Upper lobe of right lung (tissue), 1 donor: ENCODE measurements at regions not wholly inside any gene's neighbourhood (a gene's known extent, or its start where the extent isn't known, plus 50 kb on each side); places are given as distances from the start of the nearest gene placed in this dataset.
"Not testable (repeated sequence)": the region's sequence is repeated elsewhere in the genome, so short reads cannot be mapped to it uniquely, and the experiment has no call there.

Source experiments
- ATAC-seq: fragments of 200-7000 bp; cut with Tn5 transposase; one replicate; pipeline ENCODE4 v1.9.1; 2020; ENCODE audit warnings: mild to moderate bottlenecking, moderate library complexity
- DNase-seq: peaks from one replicate; pipeline ENCODE4 v3.0.0-alpha.2; 2020
- H3K27ac ChIP-seq: fragments of 200-600 bp; one replicate; pipeline ENCODE4 v1.8.0; 2022
- H3K27me3 ChIP-seq: fragments of 200-600 bp; one replicate; pipeline ENCODE4 v1.8.0; 2022; ENCODE audit warnings: mild to moderate bottlenecking
- H3K36me3 ChIP-seq: fragments of 200-600 bp; one replicate; pipeline ENCODE4 v1.8.0; 2022
- H3K4me1 ChIP-seq: fragments of 200-600 bp; one replicate; pipeline ENCODE4 v1.8.0; 2022
- H3K4me3 ChIP-seq: fragments of 200-600 bp; one replicate; pipeline ENCODE4 v1.8.0; 2022; ENCODE audit warnings: mild to moderate bottlenecking
- H3K9me3 ChIP-seq: fragments of 200-600 bp; one replicate; pipeline ENCODE4 v1.8.0; 2022
- CTCF ChIP-seq: fragments of 200-600 bp; IDR thresholded peaks from one replicate; pipeline ENCODE4 v1.8.0; 2022; ENCODE audit warnings: antibody characterized with exemption
- intact Hi-C: fragments of 100-400 bp; cut with DNase I; formaldehyde crosslinking; loops from one replicate; pipeline ENCODE4 v1.11.0; 2022
- donor health status: DM: no; HTN: yes; CAD: no; lungs with severe emphysema.

GRCh38 chr3:32632533-32633265 is 52.3 kb upstream of the CNOT10 start:
- H3K4me3 ChIP-seq: no peak overlapping the region
- no peaks in the 10 kb centered on the region for H3K27me3 ChIP-seq
- ATAC-seq (no peak), DNase-seq (no peak)
- no peaks in the 10 kb centered on the region for H3K9me3 ChIP-seq
- intact Hi-C loops: no loop called here
- H3K27ac ChIP-seq: peak overlapping the region; percentile 34
- H3K4me1 ChIP-seq: no peaks in the 10 kb centered on the region
- no peak for TF ChIP-seq CTCF
- no peaks in the 10 kb centered on the region for H3K36me3 ChIP-seq

- intact Hi-C loops: no loop called here
- ATAC-seq (peak; percentile 67), DNase-seq (no peak)
- TF ChIP-seq CTCF: no peak
- no peaks in the 10 kb centered on the region for H3K9me3 ChIP-seq
- H3K27ac ChIP-seq: no peak overlapping the region
- H3K27me3 ChIP-seq: no peaks in the 10 kb centered on the region
- no peak overlapping the region for H3K4me3 ChIP-seq
- no peaks in the 10 kb centered on the region for H3K4me1 ChIP-seq
- no peaks in the 10 kb centered on the region for H3K36me3 ChIP-seq
These were observed 54.7 kb upstream of the CNOT10 start for GRCh38 chr3:32630266-32630665.

GRCh38 chr3:32626631-32627030 is 56.0 kb upstream of the DYNC1LI1 start:
- Histone ChIP-seq H3K27me3 (no peaks in the 10 kb centered on the region), H3K4me3 (no peak overlapping the region), H3K9me3 (no peaks in the 10 kb centered on the region), H3K27ac (no peak overlapping the region), H3K36me3 (no peaks in the 10 kb centered on the region), H3K4me1 (no peaks in the 10 kb centered on the region)
- DNase-seq (no peak), ATAC-seq (no peak)
- intact Hi-C loops: no loop called here
- no peak for TF ChIP-seq CTCF

- ATAC-seq, H3K4me1 ChIP-seq, DNase-seq, intact Hi-C loops, H3K4me3 ChIP-seq, H3K36me3 ChIP-seq, H3K27ac ChIP-seq, H3K9me3 ChIP-seq, H3K27me3 ChIP-seq: not testable (repeated sequence)
These were observed 55.0 kb upstream of the DYNC1LI1 start for GRCh38 chr3:32625543-32626176.

GRCh38 chr3:32623532-32623931 is 52.9 kb upstream of the DYNC1LI1 start:
- intact Hi-C loops: no loop called here
- Histone ChIP-seq H3K27ac (no peak overlapping the region), H3K27me3 (no peaks in the 10 kb centered on the region), H3K9me3 (no peaks in the 10 kb centered on the region), H3K36me3 (no peaks in the 10 kb centered on the region), H3K4me3 (no peak overlapping the region), H3K4me1 (no peaks in the 10 kb centered on the region)
- no peak for TF ChIP-seq CTCF
- no peak for ATAC-seq
- no peak for DNase-seq

GRCh38 chr3:32621466-32621865 is 50.8 kb upstream of the DYNC1LI1 start:
- DNase-seq: no peak
- intact Hi-C loops: no loop called here

More at GRCh38 chr3:32621466-32621865, 50.8 kb upstream of the DYNC1LI1 start:
- no peaks in the 10 kb centered on the region for H3K9me3 ChIP-seq
- no peak for ATAC-seq
- H3K27me3 ChIP-seq: no peaks in the 10 kb centered on the region
- H3K4me3 ChIP-seq: no peak overlapping the region
- no peak for TF ChIP-seq CTCF
- H3K36me3 ChIP-seq: no peaks in the 10 kb centered on the region
- H3K27ac ChIP-seq: no peak overlapping the region
- no peaks in the 10 kb centered on the region for H3K4me1 ChIP-seq
